GM21723 (cell line): ENCODE measurements at regions not wholly inside any gene's neighbourhood (a gene's known extent, or its start where the extent isn't known, plus 50 kb on each side); places are given as distances from the start of the nearest gene placed in this dataset.

Experiments
- ATAC-seq: cut with Tn5 transposase; IDR thresholded peaks from one replicate; pipeline ENCODE4 v1.9.1; 2021; ENCODE audit warnings: mild to moderate bottlenecking, moderate library complexity; ENCODE audit not compliant: unreplicated experiment

- no peak for ATAC-seq
Measured at GRCh38 chr5:133696782-133697507, 84.6 kb upstream of the FSTL4 start.

DNA sequence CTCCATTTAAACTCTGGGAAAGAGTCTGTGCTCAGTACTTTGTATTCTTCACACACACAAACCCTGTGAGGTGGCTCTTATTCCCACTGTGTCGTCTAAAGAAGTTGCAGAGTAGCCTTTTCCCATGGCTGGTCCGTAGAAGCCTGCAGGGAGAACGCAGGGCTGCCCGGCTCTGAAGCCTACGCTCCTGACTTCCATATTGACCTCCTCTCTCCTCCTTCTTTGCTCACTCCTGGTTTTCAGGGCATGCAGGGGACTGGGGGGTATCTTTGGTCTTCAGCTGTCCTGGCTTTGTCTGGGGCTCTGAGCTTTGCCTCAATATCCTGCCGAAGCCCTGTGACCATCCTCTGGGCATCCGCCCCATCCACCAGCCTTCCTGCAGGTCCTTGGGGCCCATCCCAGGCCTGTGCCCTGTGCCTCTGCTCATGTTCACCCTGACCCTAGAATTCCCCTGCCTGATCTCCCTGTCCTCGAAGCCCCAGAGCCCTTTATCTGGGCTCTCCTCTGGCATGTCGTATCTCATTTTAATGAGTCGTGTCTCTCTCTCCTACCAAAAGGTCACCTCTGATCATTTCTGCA is 83.8 kb upstream of the FSTL4 start:
- ATAC-seq: no peak

DNA sequence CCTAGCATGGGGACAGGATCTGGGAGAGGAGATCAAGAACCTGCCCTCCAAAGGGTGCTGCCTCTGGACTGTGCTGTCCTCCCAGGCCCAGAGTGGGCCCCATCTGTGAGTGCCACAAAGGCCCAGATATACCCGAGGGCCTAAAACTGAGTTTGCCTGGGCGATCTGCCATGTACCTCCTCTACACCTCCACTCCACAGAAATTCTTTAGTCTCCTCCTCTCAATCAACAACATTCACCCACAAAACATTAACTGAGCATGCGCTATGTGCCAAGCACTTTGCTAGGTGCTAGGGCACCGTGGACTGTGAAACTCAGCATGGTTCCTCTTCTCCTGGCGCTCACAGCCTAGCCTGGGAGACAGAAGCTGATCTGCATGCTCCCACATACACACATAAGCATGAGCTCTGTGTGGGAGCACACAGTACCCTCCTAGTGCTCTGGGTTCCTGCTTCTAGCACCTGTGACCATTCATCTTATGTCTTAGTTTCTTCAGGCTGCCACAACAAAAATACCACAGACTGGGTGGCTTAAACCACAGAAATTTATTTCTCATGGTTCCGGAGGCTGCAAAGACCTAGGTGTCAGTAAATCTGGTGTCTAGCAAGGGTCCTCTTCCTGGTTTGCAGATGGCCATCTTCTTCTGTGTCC is 82.0 kb upstream of the FSTL4 start:
- no peak for ATAC-seq

GRCh38 chr5:133691448-133691847 is 79.1 kb upstream of the FSTL4 start:
- ATAC-seq: no peak

DNA sequence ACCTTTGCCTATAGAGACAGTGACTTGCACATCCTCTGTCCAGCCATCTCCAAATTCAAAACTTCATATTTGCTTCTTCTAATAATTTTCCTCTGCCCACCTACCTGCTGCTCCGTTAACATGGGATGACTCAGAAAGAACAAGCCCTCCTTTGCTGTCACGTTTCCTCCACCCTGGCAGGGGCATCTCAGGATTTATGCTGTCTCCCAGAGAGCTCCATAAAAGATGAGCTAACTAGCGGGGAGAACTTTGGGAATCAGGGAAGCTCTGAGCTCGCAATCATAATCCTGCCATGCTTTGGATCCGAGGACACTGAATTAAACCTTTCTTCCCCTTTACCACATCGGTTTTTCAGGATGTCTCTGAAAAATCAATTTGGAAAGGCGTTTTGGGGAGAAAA is 78.4 kb upstream of the FSTL4 start:
- no peak for ATAC-seq

- ATAC-seq: no peak
Measured at GRCh38 chr5:133688391-133688790, 76.0 kb upstream of the FSTL4 start.

- no peak for ATAC-seq
Measured at GRCh38 chr5:133687212-133688061, 75.1 kb upstream of the FSTL4 start.

- no peak for ATAC-seq
Measured at GRCh38 chr5:133686566-133686965, 74.2 kb upstream of the FSTL4 start.

DNA sequence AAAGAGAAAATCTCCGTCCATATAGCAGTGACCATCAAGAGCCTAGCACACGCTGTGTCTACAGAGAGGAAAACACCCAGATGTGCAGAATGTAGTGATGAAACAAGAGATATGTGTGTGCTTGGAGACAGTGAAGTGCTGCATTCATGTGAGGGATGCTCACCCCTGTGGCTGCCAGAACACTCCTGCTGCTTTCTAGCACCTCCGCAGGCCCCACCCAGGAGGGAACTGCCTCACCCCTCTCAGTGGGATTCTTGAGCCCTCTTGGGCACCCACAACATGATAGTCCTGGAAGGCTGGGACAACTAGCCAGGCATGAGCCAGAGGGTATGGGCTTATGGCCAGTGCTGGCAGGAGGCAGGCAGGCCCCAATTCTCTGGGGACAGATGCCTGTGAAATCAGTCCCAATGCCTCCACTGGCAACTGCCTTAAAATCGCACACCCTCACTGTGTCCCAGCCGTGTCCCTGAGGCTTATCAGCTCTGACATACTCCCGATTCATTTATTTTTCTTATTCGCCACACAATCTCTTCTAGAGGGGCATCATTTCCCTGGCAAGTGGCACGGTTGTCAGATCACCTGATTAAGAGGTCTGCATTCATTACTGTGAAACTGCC is 73.2 kb upstream of the FSTL4 start:
- no peak for ATAC-seq

- ATAC-seq: no peak
Measured at GRCh38 chr5:133683646-133684596, 71.6 kb upstream of the FSTL4 start.

GRCh38 chr5:133682451-133682850 is 70.1 kb upstream of the FSTL4 start:
- ATAC-seq: no peak

DNA sequence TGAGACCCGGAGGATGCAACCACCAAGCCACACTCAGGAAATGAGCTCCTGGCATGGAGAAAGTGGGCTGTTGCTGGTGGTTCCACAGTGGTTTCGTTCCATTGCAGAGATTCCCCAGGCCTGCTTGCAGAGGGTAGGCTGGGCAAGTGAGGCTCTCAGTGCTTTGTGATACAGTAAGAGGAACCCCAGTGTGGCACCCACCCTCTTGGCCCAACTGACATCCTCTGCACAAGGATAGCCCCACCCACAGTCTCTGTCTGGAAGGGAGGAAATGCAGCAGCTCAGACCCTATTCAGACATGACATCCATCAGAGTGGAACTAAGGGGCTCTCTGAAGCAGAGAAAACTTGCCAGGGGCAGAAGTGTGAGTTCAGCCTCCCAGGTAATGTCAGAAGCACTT is 69.6 kb upstream of the FSTL4 start:
- ATAC-seq: no peak

GRCh38 chr5:133680830-133681565 is 68.7 kb upstream of the FSTL4 start:
- ATAC-seq: no peak

DNA sequence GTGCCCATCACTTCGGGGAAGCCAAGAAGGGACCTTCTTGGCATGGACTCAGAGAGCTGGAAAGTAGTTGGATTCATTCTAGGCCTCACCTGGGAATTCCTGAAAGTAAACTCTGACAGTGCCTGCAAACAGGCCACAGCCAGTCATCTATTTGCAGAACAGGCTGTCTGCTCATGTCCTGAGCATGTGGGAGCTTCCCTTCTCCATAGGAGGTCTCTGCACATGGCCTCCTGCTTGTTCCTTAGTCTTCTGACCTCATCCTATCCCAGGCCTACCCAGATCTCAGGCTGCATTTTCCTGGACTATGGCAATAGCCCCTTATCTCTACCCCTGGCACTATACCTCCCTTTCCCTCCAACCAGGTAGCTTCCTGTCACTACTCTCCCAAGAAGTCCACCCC is 67.2 kb upstream of the FSTL4 start:
- ATAC-seq: no peak

DNA sequence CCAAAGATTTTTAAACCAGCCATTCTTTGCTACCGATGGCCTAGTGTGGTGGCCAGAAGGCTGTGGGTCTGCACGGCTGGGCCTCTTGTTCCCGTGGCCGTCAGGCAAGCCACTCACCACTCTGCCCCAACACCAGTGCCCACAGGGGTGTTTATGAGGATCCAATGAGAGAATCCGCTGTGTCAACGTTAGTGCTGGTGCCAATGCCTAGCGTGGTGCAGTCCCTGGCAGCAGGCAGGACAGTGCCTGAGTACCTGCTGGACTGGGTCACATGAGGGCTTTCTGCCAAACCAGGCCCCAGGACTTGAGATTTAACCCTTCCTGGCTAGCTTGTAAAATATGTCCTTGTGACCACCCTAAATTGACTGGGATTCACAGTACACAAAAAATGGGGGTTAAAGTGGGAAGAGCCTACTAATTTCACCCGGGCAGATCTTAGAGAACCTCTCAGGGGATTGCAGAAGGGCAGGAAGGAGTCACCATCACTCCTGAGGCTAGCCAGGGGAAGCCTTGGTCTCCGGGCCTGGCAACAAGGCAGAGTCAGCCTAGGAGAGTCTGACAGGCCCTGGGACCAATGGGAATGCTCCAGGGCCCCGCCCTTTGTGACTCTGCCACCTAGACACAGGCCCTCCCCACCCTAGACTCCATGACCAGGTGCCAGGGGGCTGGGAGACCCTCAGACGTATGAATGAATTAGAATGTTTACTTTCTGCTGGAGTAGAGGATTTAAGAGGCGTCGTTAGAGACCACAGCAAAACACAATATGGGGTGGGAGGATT is 63.2 kb upstream of the FSTL4 start:
- ATAC-seq: no peak

- ATAC-seq: no peak
Measured at GRCh38 chr5:133670336-133670735, 58.0 kb upstream of the FSTL4 start.

DNA sequence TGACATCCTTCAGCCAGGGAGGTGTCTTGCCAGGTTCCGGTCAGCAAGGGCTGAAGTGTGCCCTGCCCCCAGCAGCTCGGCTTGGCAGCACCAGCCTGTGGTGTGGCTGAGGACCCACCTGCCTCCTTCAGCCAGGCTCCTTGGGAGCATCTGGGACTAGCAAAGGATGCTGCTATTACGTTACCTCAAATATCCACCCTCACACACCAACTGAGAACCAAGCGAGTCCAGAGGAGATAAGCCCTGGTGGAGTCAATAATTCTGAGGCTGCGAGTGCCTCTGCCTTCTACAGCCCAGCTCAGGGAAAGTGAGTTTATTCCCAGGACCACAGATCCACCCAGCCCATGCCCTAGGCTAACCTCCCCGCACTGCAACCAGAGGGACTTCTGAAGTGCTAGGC is 57.1 kb upstream of the FSTL4 start:
- no peak for ATAC-seq

- no peak for ATAC-seq
Measured at GRCh38 chr5:133668458-133668857, 56.1 kb upstream of the FSTL4 start.
